Mesenchymal stem cell (in vitro differentiated cells and primary cell): ENCODE measurements at regions not wholly inside any gene's neighbourhood (a gene's known extent, or its start where the extent isn't known, plus 50 kb on each side); places are given as distances from the start of the nearest gene placed in this dataset.

Source experiments
- DNase-seq: peaks from one replicate; pipeline ENCODE4 v3.0.0-alpha.2; 2013
- H2AFZ ChIP-seq: one replicate; pipeline ENCODE4 v1.6.1; 2013; ENCODE audit warnings: low read depth, mild to moderate bottlenecking, control low read depth, inconsistent platforms, low read length, moderate library complexity
- H2AK5ac ChIP-seq: 2 replicates; pipeline ENCODE4 v1.6.1; 2013; ENCODE audit warnings: low read length, moderate library complexity, mild to moderate bottlenecking, inconsistent platforms; ENCODE audit not compliant: severe bottlenecking
- H2BK120ac ChIP-seq: one replicate; pipeline ENCODE4 v1.6.1; 2013; ENCODE audit warnings: low read depth, mild to moderate bottlenecking, inconsistent platforms, low read length, moderate library complexity
- H2BK12ac ChIP-seq, 2 experiments: one replicate each; pipeline ENCODE4 v1.6.1; 2013; ENCODE audit warnings: inconsistent platforms in 2 of 2, low read length in 2 of 2, mild to moderate bottlenecking in 2 of 2, moderate library complexity in 2 of 2, control low read depth in 1 of 2
- H2BK15ac ChIP-seq: one replicate; pipeline ENCODE4 v1.6.1; 2013; ENCODE audit warnings: mild to moderate bottlenecking, low read depth, inconsistent platforms; ENCODE audit not compliant: poor library complexity, severe bottlenecking
- H2BK5ac ChIP-seq: 2 replicates; pipeline ENCODE4 v1.6.1; 2013; ENCODE audit warnings: low read depth, mild to moderate bottlenecking, low read length, control low read depth, inconsistent platforms; ENCODE audit not compliant: poor library complexity, severe bottlenecking
- H3K14ac ChIP-seq, 2 experiments: one replicate each; pipeline ENCODE4 v1.6.1; 2013; ENCODE audit warnings: inconsistent platforms in 2 of 2, low read length in 2 of 2, control low read depth in 1 of 2, mild to moderate bottlenecking in 1 of 2, moderate library complexity in 1 of 2
- H3K18ac ChIP-seq, 2 experiments: one replicate each; pipeline ENCODE4 v1.6.1; 2013; ENCODE audit warnings: inconsistent platforms in 2 of 2, low read length in 2 of 2, control low read depth in 1 of 2, low read depth in 1 of 2, mild to moderate bottlenecking in 1 of 2
- H3K23ac ChIP-seq, 2 experiments: one replicate each; pipeline ENCODE4 v1.6.1; 2013; ENCODE audit warnings: inconsistent platforms in 2 of 2, low read length in 2 of 2, mild to moderate bottlenecking in 2 of 2, moderate library complexity in 2 of 2, control low read depth in 1 of 2
- H3K27ac ChIP-seq: 2 replicates; pipeline ENCODE4 v1.5.1; 2013; ENCODE audit warnings: mild to moderate bottlenecking, moderate library complexity, low read length, control low read depth, inconsistent platforms; ENCODE audit not compliant: poor library complexity, severe bottlenecking
- H3K27me3 ChIP-seq, 2 experiments: 2 replicates each; pipeline versions ENCODE4 v1.6.1 to v1.7.0; 2013; ENCODE audit warnings: low read length in 2 of 2, mild to moderate bottlenecking in 2 of 2, moderate library complexity in 2 of 2, control low read depth in 1 of 2, inconsistent platforms in 1 of 2; ENCODE audit not compliant: control insufficient read depth in 1 of 2, insufficient read depth in 1 of 2
- H3K36me3 ChIP-seq, 2 experiments: 2 replicates each; pipeline versions ENCODE4 v1.6.1 to v1.7.0; 2013; ENCODE audit warnings: low read length in 2 of 2, control low read depth in 1 of 2, inconsistent platforms in 1 of 2, low read depth in 1 of 2, mild to moderate bottlenecking in 1 of 2; ENCODE audit not compliant: insufficient read depth in 2 of 2, control insufficient read depth in 1 of 2
- H3K4ac ChIP-seq, 2 experiments: one replicate each; pipeline ENCODE4 v1.6.1; 2013; ENCODE audit warnings: inconsistent platforms in 2 of 2, low read length in 2 of 2, mild to moderate bottlenecking in 2 of 2, moderate library complexity in 2 of 2, control low read depth in 1 of 2, low read depth in 1 of 2
- H3K4me1 ChIP-seq: 2 replicates; pipeline ENCODE4 v1.6.1; 2013; ENCODE audit warnings: low read depth, low read length, control low read depth; ENCODE audit not compliant: control insufficient read depth, insufficient read depth
- H3K4me2 ChIP-seq: 2 replicates; pipeline ENCODE4 v1.6.1; 2013; ENCODE audit warnings: low read length, mild to moderate bottlenecking, inconsistent platforms; ENCODE audit not compliant: poor library complexity, severe bottlenecking
- H3K4me3 ChIP-seq, 2 experiments: 2 replicates each; pipeline versions ENCODE4 v1.5.1 to v1.7.0; 2013; ENCODE audit warnings: low read length in 2 of 2, mild to moderate bottlenecking in 2 of 2, control low read depth in 1 of 2, low read depth in 1 of 2; ENCODE audit not compliant: insufficient read depth in 1 of 2
- H3K79me1 ChIP-seq: replicated peaks from 2 replicates; pipeline ENCODE4 v1.6.1; 2013; ENCODE audit warnings: mild to moderate bottlenecking, control low read depth, low read length, inconsistent platforms; ENCODE audit not compliant: poor library complexity, severe bottlenecking
- H3K9ac ChIP-seq: 2 replicates; pipeline ENCODE4 v1.7.0; 2013; ENCODE audit warnings: mild to moderate bottlenecking, low read length, moderate library complexity
- H3K9me3 ChIP-seq: 2 replicates; pipeline ENCODE4 v1.7.0; 2013; ENCODE audit warnings: mild to moderate bottlenecking, low read length; ENCODE audit not compliant: control insufficient read depth
- H4K8ac ChIP-seq: one replicate; pipeline ENCODE4 v1.6.1; 2013; ENCODE audit warnings: inconsistent platforms, mild to moderate bottlenecking, low read length, moderate library complexity
- H4K91ac ChIP-seq: one replicate; pipeline ENCODE4 v1.6.1; 2013; ENCODE audit warnings: mild to moderate bottlenecking, low read length, inconsistent platforms
- WGBS: methylation state at CpG from one replicate; pipeline ENCODE4 v1.1.7; 2013; ENCODE audit warnings: mixed read lengths; 5-methylcytosine and 5-hydroxymethylcytosine counted together

GRCh38 chr7:54963155-54963554 is 55.7 kb upstream of the EGFR start:
- no peak overlapping the region for H2BK120ac ChIP-seq
- no peaks in the 10 kb centered on the region for H3K79me1 ChIP-seq
- no peak overlapping the region for H4K8ac ChIP-seq
- no peak overlapping the region for H2BK15ac ChIP-seq
- no peak for DNase-seq
- H3K18ac ChIP-seq, result no peak overlapping the region
- H3K4me3 ChIP-seq, result no peak overlapping the region
- H4K91ac ChIP-seq, result no peak overlapping the region
- 100% methylated on average over 1 of the region's 1 CpG for WGBS
- H3K4me1 ChIP-seq, result peaks cover 5% of the 10 kb centered on the region
- H3K4me2 ChIP-seq, result no peak overlapping the region
- H3K4ac ChIP-seq, result no peak overlapping the region
- H3K27me3 ChIP-seq, result no peaks in the 10 kb centered on the region
- no peak overlapping the region for H2AFZ ChIP-seq
- H2BK12ac ChIP-seq, result no peak overlapping the region
- no peak overlapping the region for H3K27ac ChIP-seq
- no peak overlapping the region for H3K23ac ChIP-seq
- H2AK5ac ChIP-seq, result no peak overlapping the region
- no peak overlapping the region for H2BK5ac ChIP-seq
- H3K9ac ChIP-seq, result no peak overlapping the region
- H3K14ac ChIP-seq, result no peak overlapping the region
- peaks cover 8% of the 10 kb centered on the region for H3K9me3 ChIP-seq
- no peaks in the 10 kb centered on the region for H3K36me3 ChIP-seq

GRCh38 chr7:54964136-54964535 is 54.7 kb upstream of the EGFR start:
- Histone ChIP-seq H2BK15ac (no peak overlapping the region), H4K8ac (no peak overlapping the region), H3K23ac (no peak overlapping the region), H3K18ac (no peak overlapping the region), H2AFZ (no peak overlapping the region), H2BK5ac (no peak overlapping the region), H2BK120ac (no peak overlapping the region), H3K14ac (no peak overlapping the region), H4K91ac (no peak overlapping the region), H2BK12ac (no peak overlapping the region), H3K4ac (no peak overlapping the region), H3K4me1 (peaks cover 5% of the 10 kb centered on the region), H2AK5ac (no peak overlapping the region), H3K9me3 (peaks cover 8% of the 10 kb centered on the region), H3K4me2 (no peak overlapping the region), H3K4me3 (no peak overlapping the region), H3K9ac (peak overlapping the region; percentile 42), H3K27ac (no peak overlapping the region), H3K27me3 (no peaks in the 10 kb centered on the region), H3K79me1 (no peaks in the 10 kb centered on the region), H3K36me3 (no peaks in the 10 kb centered on the region)
- 89% methylated on average over 1 of the region's 1 CpG for WGBS
- no peak for DNase-seq

- no peak overlapping the region for H3K14ac ChIP-seq
- H4K91ac ChIP-seq, result no peak overlapping the region
- H3K79me1 ChIP-seq, result no peaks in the 10 kb centered on the region
- H2AFZ ChIP-seq, result no peak overlapping the region
- no peak overlapping the region for H2AK5ac ChIP-seq
- no peak overlapping the region for H3K9ac ChIP-seq
- H3K18ac ChIP-seq, result no peak overlapping the region
- H3K23ac ChIP-seq, result no peak overlapping the region
- no peak overlapping the region for H2BK12ac ChIP-seq
- H3K27me3 ChIP-seq, result no peaks in the 10 kb centered on the region
- no peaks in the 10 kb centered on the region for H3K36me3 ChIP-seq
- H2BK5ac ChIP-seq, result no peak overlapping the region
- DNase-seq, result no peak
- no peak overlapping the region for H3K27ac ChIP-seq
- H2BK15ac ChIP-seq, result no peak overlapping the region
- H4K8ac ChIP-seq, result no peak overlapping the region
- H3K4me2 ChIP-seq, result no peak overlapping the region
- WGBS, result 69% methylated on average over 8 of the region's 8 CpGs
- peaks cover 7% of the 10 kb centered on the region for H3K4me1 ChIP-seq
- no peak overlapping the region for H3K4ac ChIP-seq
- H2BK120ac ChIP-seq, result no peak overlapping the region
- H3K9me3 ChIP-seq, result peaks cover 16% of the 10 kb centered on the region
- no peak overlapping the region for H3K4me3 ChIP-seq
These were observed 51.4 kb upstream of the EGFR start for GRCh38 chr7:54967377-54967776.

GRCh38 chr7:54968018-54968417 is 50.8 kb upstream of the EGFR start:
- H2BK12ac ChIP-seq, result no peak overlapping the region
- H3K36me3 ChIP-seq, result no peaks in the 10 kb centered on the region
- no peak overlapping the region for H2BK120ac ChIP-seq
- H4K8ac ChIP-seq, result no peak overlapping the region
- no peaks in the 10 kb centered on the region for H3K79me1 ChIP-seq
- no peak overlapping the region for H3K23ac ChIP-seq
- no peak overlapping the region for H3K27ac ChIP-seq
- H3K18ac ChIP-seq, result peak overlapping the region in 1 of 2 experiments; percentile 1
- no peak overlapping the region for H3K9ac ChIP-seq
- no peak overlapping the region for H3K14ac ChIP-seq
- H3K4me2 ChIP-seq, result no peak overlapping the region
- WGBS, result 93% methylated on average over 5 of the region's 6 CpGs
- H3K4me1 ChIP-seq, result peaks cover 7% of the 10 kb centered on the region
- no peak for DNase-seq
- H4K91ac ChIP-seq, result no peak overlapping the region
- H2BK15ac ChIP-seq, result no peak overlapping the region
- no peaks in the 10 kb centered on the region for H3K27me3 ChIP-seq
- H3K4me3 ChIP-seq, result no peak overlapping the region
- no peak overlapping the region for H3K4ac ChIP-seq
- H2AK5ac ChIP-seq, result peak overlapping the region; percentile 66
- H3K9me3 ChIP-seq, result peaks cover 23% of the 10 kb centered on the region
- H2BK5ac ChIP-seq, result no peak overlapping the region
- H2AFZ ChIP-seq, result no peak overlapping the region
